Calu3 (cell line): ENCODE measurements at regions not wholly inside any gene's neighbourhood (a gene's known extent, or its start where the extent isn't known, plus 50 kb on each side); places are given as distances from the start of the nearest gene placed in this dataset.
A peak's percentile ranks its signal among the peaks of the same experiment; 100 is the strongest.
"Not testable (repeated sequence)": the region's sequence is repeated elsewhere in the genome, so short reads cannot be mapped to it uniquely, and the experiment has no call there.

Experiments
- BruUV-seq: library from RNA; stranded (reverse); fragments of 400-500 nt; replicated peaks from 2 replicates; lab custom pipeline; 2021; lab: Mats Ljungman, UMichigan
- CTCF ChIA-PET: fragments of 300-600 bp; sonication (Branson Sonifier 250); formaldehyde crosslinking; loops from one replicate; lab custom pipeline; 2022; ENCODE audit warnings: antibody characterized with exemption; lab: Charles Lee
- DNase-seq: peaks from one replicate; pipeline ENCODE4 v3.0.0; 2022
- H3K27ac Mint-ChIP-seq: one replicate; pipeline ENCODE4 v1.8.0; 2022; ENCODE audit warnings: mixed read lengths; ENCODE audit not compliant: unreplicated experiment
- H3K27me3 Mint-ChIP-seq: one replicate; pipeline ENCODE4 v1.8.0; 2022; ENCODE audit warnings: mixed read lengths; ENCODE audit not compliant: unreplicated experiment
- H3K36me3 Mint-ChIP-seq: one replicate; pipeline ENCODE4 v1.8.0; 2022; ENCODE audit warnings: mild to moderate bottlenecking, moderate library complexity, mixed read lengths; ENCODE audit not compliant: insufficient read depth, unreplicated experiment
- H3K4me1 Mint-ChIP-seq: one replicate; pipeline ENCODE4 v1.8.0; 2022; ENCODE audit warnings: mild to moderate bottlenecking, low read depth, mixed read lengths; ENCODE audit not compliant: unreplicated experiment
- H3K4me3 Mint-ChIP-seq: one replicate; pipeline ENCODE4 v1.8.0; 2022; ENCODE audit warnings: mild to moderate bottlenecking, low read depth, moderate library complexity, mixed read lengths; ENCODE audit not compliant: unreplicated experiment
- H3K9me3 Mint-ChIP-seq: one replicate; pipeline ENCODE4 v1.8.0; 2022; ENCODE audit warnings: low read depth, mixed read lengths; ENCODE audit not compliant: unreplicated experiment
- intact Hi-C: fragments of 100-400 bp; cut with micrococcal nuclease; formaldehyde crosslinking; loops from one replicate; pipeline ENCODE4 v1.10.0; 2022; ENCODE audit not compliant: unreplicated experiment

GRCh38 chr2:132289138-132289537 is 127.4 kb upstream of the ANKRD30BL start:
- DNase-seq, CTCF ChIA-PET, H3K4me3 Mint-ChIP-seq, H3K27me3 Mint-ChIP-seq, H3K9me3 Mint-ChIP-seq, BruUV-seq, H3K36me3 Mint-ChIP-seq, H3K27ac Mint-ChIP-seq, intact Hi-C loops, H3K4me1 Mint-ChIP-seq: not testable (repeated sequence)

- H3K4me1 Mint-ChIP-seq, BruUV-seq, H3K36me3 Mint-ChIP-seq, DNase-seq, H3K4me3 Mint-ChIP-seq, CTCF ChIA-PET, H3K9me3 Mint-ChIP-seq, intact Hi-C loops, H3K27ac Mint-ChIP-seq, H3K27me3 Mint-ChIP-seq: not testable (repeated sequence)
Observed at GRCh38 chr2:132289812-132290211, 126.8 kb upstream of the GPR39 start.

- H3K9me3 Mint-ChIP-seq, BruUV-seq, H3K27ac Mint-ChIP-seq, H3K4me1 Mint-ChIP-seq, H3K36me3 Mint-ChIP-seq, CTCF ChIA-PET, intact Hi-C loops: not testable (repeated sequence)
- DNase-seq = peak; percentile 3
- peak overlapping the region; percentile 57 for H3K4me3 Mint-ChIP-seq
- H3K27me3 Mint-ChIP-seq = peaks cover 13% of the 10 kb centered on the region
Observed at GRCh38 chr2:132300592-132301378, 115.8 kb upstream of the GPR39 start.

- peak; percentile 67 for DNase-seq
- intact Hi-C loops = not testable (repeated sequence)
Observed at GRCh38 chr2:132304661-132305380, 111.8 kb upstream of the GPR39 start.

GRCh38 chr2:132307613-132308198 is 108.9 kb upstream of the GPR39 start:
- H3K27me3 Mint-ChIP-seq, H3K4me1 Mint-ChIP-seq, intact Hi-C loops, H3K27ac Mint-ChIP-seq, DNase-seq, CTCF ChIA-PET, BruUV-seq, H3K9me3 Mint-ChIP-seq, H3K4me3 Mint-ChIP-seq, H3K36me3 Mint-ChIP-seq: not testable (repeated sequence)

More at GRCh38 chr2:132304661-132305380, 111.8 kb upstream of the GPR39 start:
- H3K4me1 Mint-ChIP-seq, H3K36me3 Mint-ChIP-seq, BruUV-seq, CTCF ChIA-PET, H3K27ac Mint-ChIP-seq, H3K9me3 Mint-ChIP-seq, H3K27me3 Mint-ChIP-seq: not testable (repeated sequence)
- H3K4me3 Mint-ChIP-seq = peak overlapping the region; percentile 64

- H3K4me3 Mint-ChIP-seq, intact Hi-C loops, H3K9me3 Mint-ChIP-seq, DNase-seq, BruUV-seq, CTCF ChIA-PET, H3K36me3 Mint-ChIP-seq, H3K27me3 Mint-ChIP-seq, H3K4me1 Mint-ChIP-seq, H3K27ac Mint-ChIP-seq: not testable (repeated sequence)
Observed at GRCh38 chr2:132309203-132309602, 107.4 kb upstream of the GPR39 start.

- H3K36me3 Mint-ChIP-seq, H3K27me3 Mint-ChIP-seq, intact Hi-C loops, DNase-seq, H3K27ac Mint-ChIP-seq, H3K4me3 Mint-ChIP-seq, CTCF ChIA-PET, BruUV-seq, H3K4me1 Mint-ChIP-seq, H3K9me3 Mint-ChIP-seq: not testable (repeated sequence)
Observed at GRCh38 chr2:132315546-132315945, 101.1 kb upstream of the GPR39 start.

- BruUV-seq, H3K4me1 Mint-ChIP-seq, H3K9me3 Mint-ChIP-seq, intact Hi-C loops, H3K27me3 Mint-ChIP-seq, H3K4me3 Mint-ChIP-seq, CTCF ChIA-PET, H3K36me3 Mint-ChIP-seq, H3K27ac Mint-ChIP-seq, DNase-seq: not testable (repeated sequence)
Observed at GRCh38 chr2:132317026-132317680, 99.5 kb upstream of the GPR39 start.

- H3K27ac Mint-ChIP-seq, DNase-seq, H3K27me3 Mint-ChIP-seq, BruUV-seq, intact Hi-C loops, H3K4me1 Mint-ChIP-seq, H3K36me3 Mint-ChIP-seq, H3K4me3 Mint-ChIP-seq, H3K9me3 Mint-ChIP-seq: not testable (repeated sequence)
- CTCF ChIA-PET = interaction anchor here (0.6 kb wide), 1 partner anchor 307 kb away, joined by 4 read pairs; no protein-coding TSS in a partner anchor
Observed at GRCh38 chr2:132318481-132318880, 98.1 kb upstream of the GPR39 start.
